ENCODE measurements at regions not wholly inside any gene's neighbourhood (a gene's known extent, or its start where the extent isn't known, plus 50 kb on each side); places are given as distances from the start of the nearest gene placed in this dataset.
"Not testable (repeated sequence)": the region's sequence is repeated elsewhere in the genome, so short reads cannot be mapped to it uniquely, and the experiment has no call there.

GRCh38 chr6:106745824-106746582, 116.6 kb downstream of the QRSL1 start:
- TF ChIP-seq POLR2AphosphoS5 (IDR thresholded peaks at IDR 0.05; ENCODE audit: insufficient read depth in 1 of 2, low read depth in 1 of 2), result no peak
- TF ChIP-seq POLR2A (IDR thresholded peaks at IDR 0.05), result no peak
- Histone ChIP-seq H3K27ac (peak overlapping the region; percentile 20), H3K4me1 (no peaks in the 10 kb centered on the region), H3K27me3 (no peaks in the 10 kb centered on the region), H3K9me3 (no peaks in the 10 kb centered on the region), H3K4me3 (no peak overlapping the region), H3K36me3 (no peaks in the 10 kb centered on the region)
- no peak for DNase-seq (ENCODE audit: extremely low spot score in 2 of 2)
- intact Hi-C loops (cut with DNase I), result no loop called here

DNA sequence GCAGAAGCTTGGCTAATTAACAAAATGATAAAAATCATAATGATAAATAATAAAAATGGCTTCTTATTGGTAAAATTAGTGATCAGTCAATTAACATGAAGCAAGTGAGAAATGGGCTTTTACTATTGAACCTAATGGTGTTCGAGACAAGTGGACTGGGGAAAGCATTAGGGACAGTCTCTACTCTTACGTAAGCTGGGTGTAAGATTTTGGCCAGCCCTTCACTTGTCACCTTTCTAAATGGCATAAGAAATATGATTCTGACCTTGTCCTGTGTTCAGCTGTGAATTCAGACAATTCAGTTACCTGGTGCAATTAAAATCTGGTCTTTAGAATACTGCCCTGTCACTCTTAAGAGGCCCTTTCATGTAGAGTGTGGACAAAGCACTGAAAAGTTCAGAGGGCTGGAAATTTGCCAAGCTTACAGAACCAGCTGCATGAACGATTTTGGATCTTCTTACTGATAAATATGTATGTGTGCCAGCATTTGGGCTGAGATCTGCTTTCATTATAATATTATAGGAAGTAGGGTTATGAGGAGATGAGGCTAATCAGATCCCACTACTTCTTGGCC, 115.9 kb downstream of the QRSL1 start:
- Histone ChIP-seq H3K27me3 (no peaks in the 10 kb centered on the region), H3K9me3 (no peaks in the 10 kb centered on the region), H3K4me3 (no peak overlapping the region), H3K27ac (no peak overlapping the region), H3K4me1 (no peaks in the 10 kb centered on the region), H3K36me3 (no peaks in the 10 kb centered on the region)
- intact Hi-C loops (cut with DNase I), result no loop called here
- TF ChIP-seq POLR2A (IDR thresholded peaks at IDR 0.05) (no peak), POLR2AphosphoS5 (IDR thresholded peaks at IDR 0.05; ENCODE audit: insufficient read depth in 1 of 2, low read depth in 1 of 2) (no peak)
- no peak for DNase-seq (ENCODE audit: extremely low spot score in 2 of 2)

GRCh38 chr6:106744781-106745180, 115.4 kb downstream of the QRSL1 start:
- Histone ChIP-seq H3K36me3 (no peaks in the 10 kb centered on the region), H3K4me1 (no peaks in the 10 kb centered on the region), H3K27ac (no peak overlapping the region), H3K9me3 (no peaks in the 10 kb centered on the region), H3K4me3 (no peak overlapping the region), H3K27me3 (no peaks in the 10 kb centered on the region)
- intact Hi-C loops (cut with DNase I), result no loop called here
- no peak for TF ChIP-seq POLR2AphosphoS5 (IDR thresholded peaks at IDR 0.05; ENCODE audit: insufficient read depth in 1 of 2, low read depth in 1 of 2)
- no peak for DNase-seq (ENCODE audit: extremely low spot score in 2 of 2)

DNA sequence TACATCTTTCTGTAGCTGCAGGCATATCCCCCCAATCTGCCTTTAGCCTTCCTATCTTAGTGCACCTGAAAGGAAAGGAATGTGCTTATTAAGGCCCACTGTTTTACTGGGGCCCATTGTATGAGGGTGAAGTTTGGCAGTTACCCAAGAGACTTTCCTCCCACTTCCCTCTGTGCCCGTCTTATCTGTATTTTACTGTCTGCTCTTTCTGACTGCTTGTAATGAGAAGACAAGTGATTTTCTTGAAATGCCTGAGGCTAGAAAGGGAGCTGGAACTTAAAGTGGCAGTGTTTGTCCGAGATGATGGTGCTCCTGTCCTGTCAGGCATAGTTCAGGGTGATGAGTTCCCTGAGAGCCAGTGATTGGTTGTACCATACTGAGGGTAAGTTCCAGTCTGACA, 114.7 kb downstream of the QRSL1 start:
- H3K36me3 ChIP-seq; DNase-seq (ENCODE audit: extremely low spot score in 2 of 2): not testable (repeated sequence)

GRCh38 chr6:106743612-106744011, 114.2 kb downstream of the QRSL1 start:
- intact Hi-C loops (cut with DNase I), result no loop called here
- TF ChIP-seq POLR2AphosphoS5 (IDR thresholded peaks at IDR 0.05; ENCODE audit: insufficient read depth in 1 of 2, low read depth in 1 of 2) (no peak), POLR2A (IDR thresholded peaks at IDR 0.05) (no peak)
- TF ChIP-seq, protein P1, sequence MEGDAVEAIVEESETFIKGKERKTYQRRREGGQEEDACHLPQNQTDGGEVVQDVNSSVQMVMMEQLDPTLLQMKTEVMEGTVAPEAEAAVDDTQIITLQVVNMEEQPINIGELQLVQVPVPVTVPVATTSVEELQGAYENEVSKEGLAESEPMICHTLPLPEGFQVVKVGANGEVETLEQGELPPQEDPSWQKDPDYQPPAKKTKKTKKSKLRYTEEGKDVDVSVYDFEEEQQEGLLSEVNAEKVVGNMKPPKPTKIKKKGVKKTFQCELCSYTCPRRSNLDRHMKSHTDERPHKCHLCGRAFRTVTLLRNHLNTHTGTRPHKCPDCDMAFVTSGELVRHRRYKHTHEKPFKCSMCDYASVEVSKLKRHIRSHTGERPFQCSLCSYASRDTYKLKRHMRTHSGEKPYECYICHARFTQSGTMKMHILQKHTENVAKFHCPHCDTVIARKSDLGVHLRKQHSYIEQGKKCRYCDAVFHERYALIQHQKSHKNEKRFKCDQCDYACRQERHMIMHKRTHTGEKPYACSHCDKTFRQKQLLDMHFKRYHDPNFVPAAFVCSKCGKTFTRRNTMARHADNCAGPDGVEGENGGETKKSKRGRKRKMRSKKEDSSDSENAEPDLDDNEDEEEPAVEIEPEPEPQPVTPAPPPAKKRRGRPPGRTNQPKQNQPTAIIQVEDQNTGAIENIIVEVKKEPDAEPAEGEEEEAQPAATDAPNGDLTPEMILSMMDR (IDR thresholded peaks at IDR 0.05), result no peak

More for the DNA sequence above, 114.7 kb downstream of the QRSL1 start:
- H3K4me3 ChIP-seq; H3K4me1 ChIP-seq; H3K9me3 ChIP-seq; H3K27me3 ChIP-seq; H3K27ac ChIP-seq; intact Hi-C loops (cut with DNase I): not testable (repeated sequence)

GRCh38 chr6:106740287-106740686, 110.9 kb downstream of the QRSL1 start:
- no peaks in the 10 kb centered on the region for H3K36me3 ChIP-seq
- no peak overlapping the region for H3K4me3 ChIP-seq
- no peaks in the 10 kb centered on the region for H3K27me3 ChIP-seq
- TF ChIP-seq POLR2A (IDR thresholded peaks at IDR 0.05) (no peak), POLR2AphosphoS5 (IDR thresholded peaks at IDR 0.05; ENCODE audit: insufficient read depth in 1 of 2, low read depth in 1 of 2) (no peak)
- TF ChIP-seq, protein P1 (IDR thresholded peaks at IDR 0.05), result no peak
- peaks cover 6% of the 10 kb centered on the region for H3K4me1 ChIP-seq
- intact Hi-C loops (cut with DNase I), result no loop called here
- H3K9me3 ChIP-seq, result no peaks in the 10 kb centered on the region
- H3K27ac ChIP-seq, result no peak overlapping the region
- DNase-seq (ENCODE audit: extremely low spot score in 2 of 2), result no peak

More at GRCh38 chr6:106743612-106744011, 114.2 kb downstream of the QRSL1 start:
- Histone ChIP-seq H3K4me1 (no peaks in the 10 kb centered on the region), H3K36me3 (no peaks in the 10 kb centered on the region), H3K27ac (no peak overlapping the region), H3K4me3 (no peak overlapping the region), H3K9me3 (no peaks in the 10 kb centered on the region), H3K27me3 (no peaks in the 10 kb centered on the region)
- no peak for DNase-seq (ENCODE audit: extremely low spot score in 2 of 2)

DNA sequence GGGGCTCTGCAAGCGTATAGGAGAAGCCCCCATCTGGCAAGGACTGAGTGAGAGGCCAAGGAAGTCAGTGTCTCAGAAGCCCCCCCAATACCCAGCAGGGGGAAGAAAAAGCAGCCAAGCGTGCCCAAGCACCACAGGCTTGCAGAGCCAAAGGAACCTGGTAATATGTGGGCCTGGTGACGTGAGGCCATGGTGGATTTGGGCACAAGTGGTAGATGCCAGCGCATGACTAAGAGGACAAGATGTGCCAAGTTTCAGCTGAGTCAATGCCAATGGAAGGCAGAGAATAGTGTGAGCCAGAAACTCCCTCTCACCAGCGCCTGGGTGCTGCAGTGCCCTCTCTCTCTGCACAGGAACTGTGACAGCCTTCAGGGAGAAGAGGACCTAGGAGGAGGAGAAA, 110.0 kb downstream of the QRSL1 start:
- intact Hi-C loops (cut with DNase I), result no loop called here
- Histone ChIP-seq H3K36me3 (no peaks in the 10 kb centered on the region), H3K4me1 (peaks cover 6% of the 10 kb centered on the region), H3K4me3 (no peak overlapping the region), H3K27ac (no peak overlapping the region), H3K27me3 (no peaks in the 10 kb centered on the region), H3K9me3 (no peaks in the 10 kb centered on the region)
- no peak for DNase-seq (ENCODE audit: extremely low spot score in 2 of 2)
- TF ChIP-seq POLR2A (IDR thresholded peaks at IDR 0.05), result no peak
- TF ChIP-seq, protein P1 (IDR thresholded peaks at IDR 0.05), result no peak
- TF ChIP-seq POLR2AphosphoS5 (IDR thresholded peaks at IDR 0.05; ENCODE audit: insufficient read depth in 1 of 2, low read depth in 1 of 2), result no peak
